ENCODE measurements at regions not wholly inside any gene's neighbourhood (a gene's known extent, or its start where the extent isn't known, plus 50 kb on each side); places are given as distances from the start of the nearest gene placed in this dataset.

- DNase-seq (ENCODE audit: low spot score) = no peak
- intact Hi-C loops (cut with DNase I) = no loop called here
Observed at GRCh38 chr3:160154596-160154995, 70.6 kb upstream of the C3orf80 start.

- intact Hi-C loops (cut with DNase I) = no loop called here
Observed at GRCh38 chr3:160157321-160157720, 67.9 kb upstream of the C3orf80 start.

GRCh38 chr3:160159341-160159740 lies 65.9 kb upstream of the C3orf80 start:
- intact Hi-C loops (cut with DNase I) = no loop called here
- DNase-seq (ENCODE audit: low spot score) = no peak

More at GRCh38 chr3:160157321-160157720, 67.9 kb upstream of the C3orf80 start:
- DNase-seq (ENCODE audit: low spot score) = no peak

- no peak for DNase-seq (ENCODE audit: low spot score)
- intact Hi-C loops (cut with DNase I) = no loop called here
Observed at GRCh38 chr3:160159806-160160205, 65.4 kb upstream of the C3orf80 start.

- no peak for DNase-seq (ENCODE audit: low spot score)
- intact Hi-C loops (cut with DNase I) = loop anchor here (2.0 kb wide), 2 partner anchors 181 to 253 kb away; no protein-coding TSS in a partner anchor
Observed at GRCh38 chr3:160161921-160162320, 63.3 kb upstream of the C3orf80 start.

GRCh38 chr3:160162440-160162839 lies 62.8 kb upstream of the C3orf80 start:
- no peak for DNase-seq (ENCODE audit: low spot score)
- intact Hi-C loops (cut with DNase I) = loop anchor here (2.0 kb wide), 2 partner anchors 180 to 252 kb away; no protein-coding TSS in a partner anchor

- no peak for DNase-seq (ENCODE audit: low spot score)
- intact Hi-C loops (cut with DNase I) = loop anchor here (2.0 kb wide), 2 partner anchors 179 to 251 kb away; no protein-coding TSS in a partner anchor
Observed at GRCh38 chr3:160163229-160163878, 61.9 kb upstream of the C3orf80 start.

GRCh38 chr3:160168246-160168645 lies 57.0 kb upstream of the C3orf80 start:
- no peak for DNase-seq (ENCODE audit: low spot score)
- intact Hi-C loops (cut with DNase I) = no loop called here

GRCh38 chr3:160169139-160169976 lies 55.9 kb upstream of the C3orf80 start:
- intact Hi-C loops (cut with DNase I) = no loop called here
- DNase-seq (ENCODE audit: low spot score) = no peak

- no peak for DNase-seq (ENCODE audit: low spot score)
- intact Hi-C loops (cut with DNase I) = no loop called here
Observed at GRCh38 chr3:160170409-160171370, 54.5 kb upstream of the C3orf80 start.

- DNase-seq (ENCODE audit: low spot score) = no peak
- intact Hi-C loops (cut with DNase I) = no loop called here
Observed at GRCh38 chr3:160171813-160172212, 53.4 kb upstream of the C3orf80 start.

- intact Hi-C loops (cut with DNase I) = no loop called here
- no peak for DNase-seq (ENCODE audit: low spot score)
Observed at GRCh38 chr3:160174621-160175020, 50.6 kb upstream of the C3orf80 start.

Data from cardiac septum (tissue), 1 donor.